GM23338 (cell line): ENCODE measurements at regions not wholly inside any gene's neighbourhood (a gene's known extent, or its start where the extent isn't known, plus 50 kb on each side); places are given as distances from the start of the nearest gene placed in this dataset.

ENCODE experiments used
- ATAC-seq: fragments of 200-7000 bp; cut with Tn5 transposase; 3 replicates; pipeline ENCODE4 v1.9.1; 2020
- DNase-seq: peaks from one replicate; pipeline ENCODE4 v3.0.0-alpha.2; 2015; ENCODE audit warnings: low spot score
- H2AFZ ChIP-seq: fragments of 200-600 bp; sonication (generic); 2 replicates; pipeline ENCODE4 v1.8.0; 2016; ENCODE audit warnings: antibody characterized with exemption, mild to moderate bottlenecking, moderate library complexity
- H3F3A ChIP-seq: fragments of 200-600 bp; sonication (generic); replicated peaks from 2 replicates; pipeline ENCODE4 v1.8.0; 2017; ENCODE audit warnings: antibody characterized with exemption, mixed run types, low read depth
- H3K27ac ChIP-seq: fragments of 200-600 bp; sonication (generic); 2 replicates; pipeline ENCODE4 v1.6.1; 2016; ENCODE audit warnings: low read depth
- H3K27me3 ChIP-seq: fragments of 200-600 bp; sonication (generic); 2 replicates; pipeline ENCODE4 v1.8.0; 2016; ENCODE audit warnings: mild to moderate bottlenecking, mixed run types, moderate library complexity; ENCODE audit not compliant: insufficient read depth
- H3K36me3 ChIP-seq: fragments of 200-600 bp; sonication (generic); 2 replicates; pipeline ENCODE4 v1.8.0; 2016; ENCODE audit warnings: mild to moderate bottlenecking; ENCODE audit not compliant: insufficient read depth
- H3K4me1 ChIP-seq: fragments of 200-600 bp; sonication (generic); 2 replicates; pipeline ENCODE4 v1.8.0; 2016; ENCODE audit warnings: mild to moderate bottlenecking, moderate library complexity; ENCODE audit not compliant: insufficient read depth
- H3K4me2 ChIP-seq: fragments of 200-600 bp; sonication (generic); 2 replicates; pipeline ENCODE4 v1.7.1; 2017; ENCODE audit warnings: mixed run types
- H3K4me3 ChIP-seq: fragments of 200-600 bp; sonication (generic); 2 replicates; pipeline ENCODE4 v1.6.1; 2016; ENCODE audit warnings: mixed run types
- H3K79me2 ChIP-seq: fragments of 200-600 bp; sonication (generic); replicated peaks from 2 replicates; pipeline ENCODE4 v1.8.0; 2017; ENCODE audit warnings: mild to moderate bottlenecking; ENCODE audit not compliant: insufficient read depth
- H3K9me2 ChIP-seq: fragments of 200-600 bp; sonication (generic); 2 replicates; pipeline ENCODE4 v1.8.0; 2017; ENCODE audit not compliant: insufficient read depth
- H4K20me1 ChIP-seq: fragments of 200-600 bp; sonication (generic); replicated peaks from 2 replicates; pipeline ENCODE4 v1.8.0; 2017; ENCODE audit warnings: mild to moderate bottlenecking; ENCODE audit not compliant: insufficient read depth
- H3K27ac Mint-ChIP-seq: 2 replicates; pipeline ENCODE4 v1.8.0; 2020; ENCODE audit warnings: inconsistent platforms, mild to moderate bottlenecking, moderate library complexity, mixed read lengths
- H3K27me3 Mint-ChIP-seq: 3 replicates; pipeline ENCODE4 v1.8.0; 2022; ENCODE audit warnings: low read depth, mild to moderate bottlenecking, moderate library complexity, mixed read lengths, inconsistent platforms; ENCODE audit not compliant: insufficient read depth, poor library complexity
- H3K36me3 Mint-ChIP-seq: 3 replicates; pipeline ENCODE4 v1.8.0; 2021; ENCODE audit warnings: low read depth, mild to moderate bottlenecking, inconsistent platforms, moderate library complexity, mixed read lengths
- H3K4me1 Mint-ChIP-seq: 3 replicates; pipeline ENCODE4 v1.8.0; 2020; ENCODE audit warnings: mild to moderate bottlenecking, inconsistent platforms, mixed read lengths
- H3K4me3 Mint-ChIP-seq: 3 replicates; pipeline ENCODE4 v1.8.0; 2021; ENCODE audit warnings: moderate library complexity, mild to moderate bottlenecking, inconsistent platforms, mixed read lengths
- H3K9me3 Mint-ChIP-seq: 3 replicates; pipeline ENCODE4 v1.8.0; 2020; ENCODE audit warnings: moderate library complexity, mild to moderate bottlenecking, inconsistent platforms, mixed read lengths
- CREB1 ChIP-seq: fragments of 250-450 bp; sonication (Bioruptor Pico); IDR thresholded peaks from 2 replicates; pipeline ENCODE4 v1.5.0; 2020; ENCODE audit warnings: low read depth, mild to moderate bottlenecking, moderate library complexity
- EZH2 ChIP-seq: fragments of 200-600 bp; sonication (generic); IDR thresholded peaks from one replicate; pipeline ENCODE4 v1.8.0; 2017; ENCODE audit warnings: antibody characterized with exemption, mild to moderate bottlenecking, low read depth; ENCODE audit not compliant: unreplicated experiment
- EZH2phosphoT487 ChIP-seq: fragments of 200-600 bp; sonication (generic); IDR thresholded peaks from one replicate; pipeline ENCODE4 v1.8.1; 2018; ENCODE audit warnings: antibody characterized with exemption; ENCODE audit not compliant: unreplicated experiment
- JUNB ChIP-seq: IDR thresholded peaks from one replicate; pipeline ENCODE4 v1.6.1; 2016; ENCODE audit warnings: antibody characterized with exemption; ENCODE audit not compliant: unreplicated experiment
- NANOG ChIP-seq: IDR thresholded peaks from 2 replicates; pipeline ENCODE4 v1.6.1; 2016; ENCODE audit warnings: antibody characterized with exemption, borderline replicate concordance
- POLR2AphosphoS5 ChIP-seq: IDR thresholded peaks from 2 replicates; pipeline ENCODE4 v1.6.1; 2016; ENCODE audit warnings: antibody characterized with exemption, low read depth
- STAT1 ChIP-seq: IDR thresholded peaks from one replicate; pipeline ENCODE4 v1.6.1; 2016; ENCODE audit warnings: antibody characterized with exemption; ENCODE audit not compliant: unreplicated experiment
- ZNF114 ChIP-seq: fragments of 250-450 bp; sonication (Bioruptor Pico); IDR thresholded peaks from 2 replicates; pipeline ENCODE4 v1.5.0; 2020; ENCODE audit warnings: mild to moderate bottlenecking, moderate library complexity
- ZNF331 ChIP-seq: fragments of 250-450 bp; sonication (Bioruptor Pico); IDR thresholded peaks from 2 replicates; pipeline ENCODE4 v1.5.0; 2020; ENCODE audit warnings: low read depth, mild to moderate bottlenecking, moderate library complexity
- TF ChIP-seq, protein P1 (sequence below), 2 experiments: fragments of 200-600 bp in 1 of 2; sonication (generic) in 1 of 2; conservative IDR thresholded peaks; 2 replicates each; pipeline versions ENCODE4 v1.5.1 to v1.6.1; 2016 to 2017; ENCODE audit warnings: antibody characterized with exemption in 2 of 2, low read depth in 2 of 2, mild to moderate bottlenecking in 2 of 2, moderate library complexity in 1 of 2
- TF ChIP-seq, protein P2 (sequence below): IDR thresholded peaks from 2 replicates; pipeline ENCODE4 v1.6.1; 2016; ENCODE audit warnings: antibody characterized with exemption
- TF ChIP-seq, protein P3 (sequence below): IDR thresholded peaks from one replicate; pipeline ENCODE4 v1.6.1; 2018; ENCODE audit warnings: antibody characterized with exemption; ENCODE audit not compliant: unreplicated experiment
- TF ChIP-seq, protein P4 (sequence below): fragments of 250-450 bp; sonication (Bioruptor Pico); IDR thresholded peaks from 2 replicates; pipeline ENCODE4 v1.5.0; 2020; ENCODE audit warnings: mild to moderate bottlenecking, moderate library complexity

DNA sequence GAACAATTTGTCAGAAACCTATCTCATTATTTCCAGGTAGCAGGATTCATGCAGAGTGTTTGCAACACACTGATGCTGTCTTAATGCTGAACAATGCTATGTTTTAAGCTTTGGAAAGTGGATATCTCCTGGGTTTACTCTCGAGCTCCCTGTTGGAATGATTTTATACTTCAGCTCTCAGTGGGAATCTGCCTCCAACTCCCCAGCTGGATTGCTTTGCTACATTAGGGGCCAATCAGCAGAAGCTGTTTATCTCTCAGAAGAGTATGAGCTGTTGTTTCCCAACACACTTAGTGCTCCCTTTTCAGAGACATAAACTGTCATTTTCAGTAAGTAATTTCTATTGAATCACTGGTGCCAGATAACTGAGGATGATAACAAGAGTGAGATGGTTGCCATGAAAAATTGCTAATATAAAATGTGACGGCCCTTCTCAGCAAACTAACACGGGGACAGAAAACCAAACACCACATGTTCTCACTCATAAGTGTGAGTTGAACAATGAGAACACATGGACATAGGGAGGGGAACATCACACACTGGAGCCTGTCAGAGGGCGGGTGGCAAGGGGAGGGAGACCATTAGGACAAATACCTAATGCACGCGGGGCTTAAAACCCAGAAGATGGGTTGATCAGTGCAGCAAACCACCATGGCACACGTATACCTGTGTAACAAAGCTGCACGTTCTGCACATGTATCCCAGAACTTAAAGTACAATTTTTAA is 265.9 kb upstream of the RUNX1 start:
- Mint-ChIP-seq H3K4me1 (no peaks in the 10 kb centered on the region), H3K36me3 (no peaks in the 10 kb centered on the region), H3K27me3 (no peaks in the 10 kb centered on the region), H3K4me3 (no peak overlapping the region), H3K27ac (no peak overlapping the region), H3K9me3 (no peaks in the 10 kb centered on the region)
- TF ChIP-seq STAT1 = no peak
- TF ChIP-seq EZH2phosphoT487 = no peak
- TF ChIP-seq ZNF114 (CRISPR knock-in tag) = no peak
- no peak for TF ChIP-seq CREB1 (CRISPR knock-in tag)
- no peak for TF ChIP-seq ZNF331 (CRISPR knock-in tag)
- no peak for TF ChIP-seq EZH2
- TF ChIP-seq NANOG = no peak
- TF ChIP-seq, protein P1, sequence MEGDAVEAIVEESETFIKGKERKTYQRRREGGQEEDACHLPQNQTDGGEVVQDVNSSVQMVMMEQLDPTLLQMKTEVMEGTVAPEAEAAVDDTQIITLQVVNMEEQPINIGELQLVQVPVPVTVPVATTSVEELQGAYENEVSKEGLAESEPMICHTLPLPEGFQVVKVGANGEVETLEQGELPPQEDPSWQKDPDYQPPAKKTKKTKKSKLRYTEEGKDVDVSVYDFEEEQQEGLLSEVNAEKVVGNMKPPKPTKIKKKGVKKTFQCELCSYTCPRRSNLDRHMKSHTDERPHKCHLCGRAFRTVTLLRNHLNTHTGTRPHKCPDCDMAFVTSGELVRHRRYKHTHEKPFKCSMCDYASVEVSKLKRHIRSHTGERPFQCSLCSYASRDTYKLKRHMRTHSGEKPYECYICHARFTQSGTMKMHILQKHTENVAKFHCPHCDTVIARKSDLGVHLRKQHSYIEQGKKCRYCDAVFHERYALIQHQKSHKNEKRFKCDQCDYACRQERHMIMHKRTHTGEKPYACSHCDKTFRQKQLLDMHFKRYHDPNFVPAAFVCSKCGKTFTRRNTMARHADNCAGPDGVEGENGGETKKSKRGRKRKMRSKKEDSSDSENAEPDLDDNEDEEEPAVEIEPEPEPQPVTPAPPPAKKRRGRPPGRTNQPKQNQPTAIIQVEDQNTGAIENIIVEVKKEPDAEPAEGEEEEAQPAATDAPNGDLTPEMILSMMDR (conservative IDR thresholded peaks at IDR 0.05; ENCODE audit: low read depth in 2 of 2) = no peak
- no peak for TF ChIP-seq JUNB
- TF ChIP-seq, protein P2, sequence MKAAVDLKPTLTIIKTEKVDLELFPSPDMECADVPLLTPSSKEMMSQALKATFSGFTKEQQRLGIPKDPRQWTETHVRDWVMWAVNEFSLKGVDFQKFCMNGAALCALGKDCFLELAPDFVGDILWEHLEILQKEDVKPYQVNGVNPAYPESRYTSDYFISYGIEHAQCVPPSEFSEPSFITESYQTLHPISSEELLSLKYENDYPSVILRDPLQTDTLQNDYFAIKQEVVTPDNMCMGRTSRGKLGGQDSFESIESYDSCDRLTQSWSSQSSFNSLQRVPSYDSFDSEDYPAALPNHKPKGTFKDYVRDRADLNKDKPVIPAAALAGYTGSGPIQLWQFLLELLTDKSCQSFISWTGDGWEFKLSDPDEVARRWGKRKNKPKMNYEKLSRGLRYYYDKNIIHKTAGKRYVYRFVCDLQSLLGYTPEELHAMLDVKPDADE = no peak
- TF ChIP-seq, protein P3, sequence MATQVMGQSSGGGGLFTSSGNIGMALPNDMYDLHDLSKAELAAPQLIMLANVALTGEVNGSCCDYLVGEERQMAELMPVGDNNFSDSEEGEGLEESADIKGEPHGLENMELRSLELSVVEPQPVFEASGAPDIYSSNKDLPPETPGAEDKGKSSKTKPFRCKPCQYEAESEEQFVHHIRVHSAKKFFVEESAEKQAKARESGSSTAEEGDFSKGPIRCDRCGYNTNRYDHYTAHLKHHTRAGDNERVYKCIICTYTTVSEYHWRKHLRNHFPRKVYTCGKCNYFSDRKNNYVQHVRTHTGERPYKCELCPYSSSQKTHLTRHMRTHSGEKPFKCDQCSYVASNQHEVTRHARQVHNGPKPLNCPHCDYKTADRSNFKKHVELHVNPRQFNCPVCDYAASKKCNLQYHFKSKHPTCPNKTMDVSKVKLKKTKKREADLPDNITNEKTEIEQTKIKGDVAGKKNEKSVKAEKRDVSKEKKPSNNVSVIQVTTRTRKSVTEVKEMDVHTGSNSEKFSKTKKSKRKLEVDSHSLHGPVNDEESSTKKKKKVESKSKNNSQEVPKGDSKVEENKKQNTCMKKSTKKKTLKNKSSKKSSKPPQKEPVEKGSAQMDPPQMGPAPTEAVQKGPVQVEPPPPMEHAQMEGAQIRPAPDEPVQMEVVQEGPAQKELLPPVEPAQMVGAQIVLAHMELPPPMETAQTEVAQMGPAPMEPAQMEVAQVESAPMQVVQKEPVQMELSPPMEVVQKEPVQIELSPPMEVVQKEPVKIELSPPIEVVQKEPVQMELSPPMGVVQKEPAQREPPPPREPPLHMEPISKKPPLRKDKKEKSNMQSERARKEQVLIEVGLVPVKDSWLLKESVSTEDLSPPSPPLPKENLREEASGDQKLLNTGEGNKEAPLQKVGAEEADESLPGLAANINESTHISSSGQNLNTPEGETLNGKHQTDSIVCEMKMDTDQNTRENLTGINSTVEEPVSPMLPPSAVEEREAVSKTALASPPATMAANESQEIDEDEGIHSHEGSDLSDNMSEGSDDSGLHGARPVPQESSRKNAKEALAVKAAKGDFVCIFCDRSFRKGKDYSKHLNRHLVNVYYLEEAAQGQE = no peak
- TF ChIP-seq POLR2AphosphoS5 = no peak
- TF ChIP-seq, protein P4, sequence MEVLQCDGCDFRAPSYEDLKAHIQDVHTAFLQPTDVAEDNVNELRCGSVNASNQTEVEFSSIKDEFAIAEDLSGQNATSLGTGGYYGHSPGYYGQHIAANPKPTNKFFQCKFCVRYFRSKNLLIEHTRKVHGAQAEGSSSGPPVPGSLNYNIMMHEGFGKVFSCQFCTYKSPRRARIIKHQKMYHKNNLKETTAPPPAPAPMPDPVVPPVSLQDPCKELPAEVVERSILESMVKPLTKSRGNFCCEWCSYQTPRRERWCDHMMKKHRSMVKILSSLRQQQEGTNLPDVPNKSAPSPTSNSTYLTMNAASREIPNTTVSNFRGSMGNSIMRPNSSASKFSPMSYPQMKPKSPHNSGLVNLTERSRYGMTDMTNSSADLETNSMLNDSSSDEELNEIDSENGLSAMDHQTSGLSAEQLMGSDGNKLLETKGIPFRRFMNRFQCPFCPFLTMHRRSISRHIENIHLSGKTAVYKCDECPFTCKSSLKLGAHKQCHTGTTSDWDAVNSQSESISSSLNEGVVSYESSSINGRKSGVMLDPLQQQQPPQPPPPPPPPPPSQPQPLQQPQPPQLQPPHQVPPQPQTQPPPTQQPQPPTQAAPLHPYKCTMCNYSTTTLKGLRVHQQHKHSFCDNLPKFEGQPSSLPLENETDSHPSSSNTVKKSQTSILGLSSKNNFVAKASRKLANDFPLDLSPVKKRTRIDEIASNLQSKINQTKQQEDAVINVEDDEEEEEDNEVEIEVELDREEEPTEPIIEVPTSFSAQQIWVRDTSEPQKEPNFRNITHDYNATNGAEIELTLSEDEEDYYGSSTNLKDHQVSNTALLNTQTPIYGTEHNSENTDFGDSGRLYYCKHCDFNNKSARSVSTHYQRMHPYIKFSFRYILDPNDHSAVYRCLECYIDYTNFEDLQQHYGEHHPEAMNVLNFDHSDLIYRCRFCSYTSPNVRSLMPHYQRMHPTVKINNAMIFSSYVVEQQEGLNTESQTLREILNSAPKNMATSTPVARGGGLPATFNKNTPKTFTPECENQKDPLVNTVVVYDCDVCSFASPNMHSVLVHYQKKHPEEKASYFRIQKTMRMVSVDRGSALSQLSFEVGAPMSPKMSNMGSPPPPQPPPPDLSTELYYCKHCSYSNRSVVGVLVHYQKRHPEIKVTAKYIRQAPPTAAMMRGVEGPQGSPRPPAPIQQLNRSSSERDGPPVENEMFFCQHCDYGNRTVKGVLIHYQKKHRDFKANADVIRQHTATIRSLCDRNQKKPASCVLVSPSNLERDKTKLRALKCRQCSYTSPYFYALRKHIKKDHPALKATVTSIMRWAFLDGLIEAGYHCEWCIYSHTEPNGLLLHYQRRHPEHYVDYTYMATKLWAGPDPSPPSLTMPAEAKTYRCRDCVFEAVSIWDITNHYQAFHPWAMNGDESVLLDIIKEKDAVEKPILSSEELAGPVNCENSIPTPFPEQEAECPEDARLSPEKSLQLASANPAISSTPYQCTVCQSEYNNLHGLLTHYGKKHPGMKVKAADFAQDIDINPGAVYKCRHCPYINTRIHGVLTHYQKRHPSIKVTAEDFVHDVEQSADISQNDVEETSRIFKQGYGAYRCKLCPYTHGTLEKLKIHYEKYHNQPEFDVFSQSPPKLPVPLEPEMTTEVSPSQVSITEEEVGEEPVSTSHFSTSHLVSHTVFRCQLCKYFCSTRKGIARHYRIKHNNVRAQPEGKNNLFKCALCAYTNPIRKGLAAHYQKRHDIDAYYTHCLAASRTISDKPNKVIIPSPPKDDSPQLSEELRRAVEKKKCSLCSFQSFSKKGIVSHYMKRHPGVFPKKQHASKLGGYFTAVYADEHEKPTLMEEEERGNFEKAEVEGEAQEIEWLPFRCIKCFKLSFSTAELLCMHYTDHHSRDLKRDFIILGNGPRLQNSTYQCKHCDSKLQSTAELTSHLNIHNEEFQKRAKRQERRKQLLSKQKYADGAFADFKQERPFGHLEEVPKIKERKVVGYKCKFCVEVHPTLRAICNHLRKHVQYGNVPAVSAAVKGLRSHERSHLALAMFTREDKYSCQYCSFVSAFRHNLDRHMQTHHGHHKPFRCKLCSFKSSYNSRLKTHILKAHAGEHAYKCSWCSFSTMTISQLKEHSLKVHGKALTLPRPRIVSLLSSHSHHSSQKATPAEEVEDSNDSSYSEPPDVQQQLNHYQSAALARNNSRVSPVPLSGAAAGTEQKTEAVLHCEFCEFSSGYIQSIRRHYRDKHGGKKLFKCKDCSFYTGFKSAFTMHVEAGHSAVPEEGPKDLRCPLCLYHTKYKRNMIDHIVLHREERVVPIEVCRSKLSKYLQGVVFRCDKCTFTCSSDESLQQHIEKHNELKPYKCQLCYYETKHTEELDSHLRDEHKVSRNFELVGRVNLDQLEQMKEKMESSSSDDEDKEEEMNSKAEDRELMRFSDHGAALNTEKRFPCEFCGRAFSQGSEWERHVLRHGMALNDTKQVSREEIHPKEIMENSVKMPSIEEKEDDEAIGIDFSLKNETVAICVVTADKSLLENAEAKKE (CRISPR knock-in tag) = no peak
- no peaks in the 10 kb centered on the region; the same call in 1 of the 2 replicates for H3K9me2 ChIP-seq
- H3K27ac ChIP-seq = no peak overlapping the region
- H3K79me2 ChIP-seq = no peaks in the 10 kb centered on the region
- no peaks in the 10 kb centered on the region for H3F3A ChIP-seq
- no peaks in the 10 kb centered on the region for H3K36me3 ChIP-seq
- H3K27me3 ChIP-seq = no peaks in the 10 kb centered on the region
- no peaks in the 10 kb centered on the region for H4K20me1 ChIP-seq
- DNase-seq = no peak
- H3K4me3 ChIP-seq = no peak overlapping the region
- no peak overlapping the region for H2AFZ ChIP-seq
- no peak overlapping the region for H3K4me2 ChIP-seq
- no peak for ATAC-seq
- H3K4me1 ChIP-seq = no peaks in the 10 kb centered on the region
